Renal cortical epithelial cell (primary cell): ENCODE measurements at regions not wholly inside any gene's neighbourhood (a gene's known extent, or its start where the extent isn't known, plus 50 kb on each side); places are given as distances from the start of the nearest gene placed in this dataset.

Experiments used
- DNase-seq: peaks from one replicate; pipeline ENCODE4 v3.0.0-alpha.2; 2011; ENCODE audit warnings: low read depth

- DNase-seq = no peak
Measured at GRCh38 chr5:57561231-57561842, 78.7 kb upstream of the ACTBL2 start.

GRCh38 chr5:57559110-57559635 is 76.6 kb upstream of the ACTBL2 start:
- no peak for DNase-seq

GRCh38 chr5:57552033-57552432 is 69.4 kb upstream of the ACTBL2 start:
- no peak for DNase-seq

- no peak for DNase-seq
Measured at GRCh38 chr5:57551251-57551650, 68.6 kb upstream of the ACTBL2 start.

- no peak for DNase-seq
Measured at GRCh38 chr5:57550132-57550531, 67.5 kb upstream of the ACTBL2 start.

- DNase-seq = no peak
Measured at GRCh38 chr5:57549566-57549965, 67.0 kb upstream of the ACTBL2 start.

GRCh38 chr5:57540823-57541222 is 58.2 kb upstream of the ACTBL2 start:
- DNase-seq = no peak

- no peak for DNase-seq
Measured at GRCh38 chr5:57539281-57539701, 56.7 kb upstream of the ACTBL2 start.

GRCh38 chr5:57538341-57538955 is 55.8 kb upstream of the ACTBL2 start:
- peak; percentile 68 for DNase-seq

GRCh38 chr5:57537811-57538210 is 55.2 kb upstream of the ACTBL2 start:
- peak; percentile 33 for DNase-seq

- peak; percentile 77 for DNase-seq
Measured at GRCh38 chr5:57532513-57533497, 50.2 kb upstream of the ACTBL2 start.
